ENCODE measurements at regions not wholly inside any gene's neighbourhood (a gene's known extent, or its start where the extent isn't known, plus 50 kb on each side); places are given as distances from the start of the nearest gene placed in this dataset.

DNA sequence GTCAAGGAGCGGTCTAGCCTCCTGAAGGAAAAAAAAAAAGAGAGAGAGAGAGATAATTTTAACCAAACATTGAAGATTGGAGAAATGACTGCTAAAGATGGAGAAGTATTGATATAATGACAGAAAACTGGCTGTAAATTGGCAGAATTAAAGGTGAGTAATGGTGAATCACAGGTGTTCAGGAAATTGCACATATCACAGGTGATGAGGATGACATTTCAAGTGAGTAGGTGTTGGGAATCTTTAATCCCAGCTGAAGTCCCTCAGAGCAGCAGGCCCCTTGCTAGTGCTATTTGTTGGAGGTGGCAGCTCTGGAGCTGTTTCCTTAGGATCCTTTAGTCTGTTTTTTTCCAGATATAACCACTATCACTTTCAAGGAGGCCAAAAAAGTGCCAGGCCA lies 678.4 kb upstream of the VRK2 start:
- TF ChIP-seq, protein P1, sequence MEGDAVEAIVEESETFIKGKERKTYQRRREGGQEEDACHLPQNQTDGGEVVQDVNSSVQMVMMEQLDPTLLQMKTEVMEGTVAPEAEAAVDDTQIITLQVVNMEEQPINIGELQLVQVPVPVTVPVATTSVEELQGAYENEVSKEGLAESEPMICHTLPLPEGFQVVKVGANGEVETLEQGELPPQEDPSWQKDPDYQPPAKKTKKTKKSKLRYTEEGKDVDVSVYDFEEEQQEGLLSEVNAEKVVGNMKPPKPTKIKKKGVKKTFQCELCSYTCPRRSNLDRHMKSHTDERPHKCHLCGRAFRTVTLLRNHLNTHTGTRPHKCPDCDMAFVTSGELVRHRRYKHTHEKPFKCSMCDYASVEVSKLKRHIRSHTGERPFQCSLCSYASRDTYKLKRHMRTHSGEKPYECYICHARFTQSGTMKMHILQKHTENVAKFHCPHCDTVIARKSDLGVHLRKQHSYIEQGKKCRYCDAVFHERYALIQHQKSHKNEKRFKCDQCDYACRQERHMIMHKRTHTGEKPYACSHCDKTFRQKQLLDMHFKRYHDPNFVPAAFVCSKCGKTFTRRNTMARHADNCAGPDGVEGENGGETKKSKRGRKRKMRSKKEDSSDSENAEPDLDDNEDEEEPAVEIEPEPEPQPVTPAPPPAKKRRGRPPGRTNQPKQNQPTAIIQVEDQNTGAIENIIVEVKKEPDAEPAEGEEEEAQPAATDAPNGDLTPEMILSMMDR (IDR thresholded peaks at IDR 0.05) = no peak
- TF ChIP-seq EP300 (IDR thresholded peaks at IDR 0.05) (no peak), POLR2A (IDR thresholded peaks at IDR 0.05) (no peak)

All from tibial nerve (tissue), 4 donors.